ENCODE measurements at regions not wholly inside any gene's neighbourhood (a gene's known extent, or its start where the extent isn't known, plus 50 kb on each side); places are given as distances from the start of the nearest gene placed in this dataset.

DNA sequence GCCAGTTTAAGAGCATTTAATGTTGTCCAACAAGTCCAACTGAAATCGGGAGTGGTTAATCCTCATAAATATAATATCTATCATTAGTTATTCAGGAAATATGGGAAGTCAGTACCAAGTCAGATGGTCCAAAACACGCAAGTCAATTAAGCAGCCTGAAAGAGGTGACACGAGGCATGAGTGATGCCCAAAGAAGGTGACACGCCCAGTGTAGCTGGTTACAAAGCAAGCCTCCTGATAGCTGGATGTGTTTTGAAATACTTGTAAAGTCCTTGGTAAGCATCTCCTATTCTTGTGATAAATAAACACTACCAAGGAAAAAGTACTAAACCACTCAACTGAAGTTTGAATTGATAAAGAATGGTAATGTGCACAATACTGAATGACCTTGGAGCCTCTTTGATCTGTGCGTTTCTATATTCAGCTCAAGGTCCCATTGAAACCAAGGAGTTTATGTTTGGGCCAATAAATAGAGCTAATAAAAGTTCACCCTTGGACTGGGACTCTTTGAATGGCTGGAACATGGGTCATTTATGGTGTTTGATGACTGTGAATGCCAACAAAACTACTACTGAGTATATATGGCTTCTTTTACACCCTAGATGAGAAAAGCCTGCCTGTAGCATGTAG lies 93.2 kb upstream of the KLF3 start:
- no peak for TF ChIP-seq SOX6 (IDR thresholded peaks at IDR 0.05)
- 0 out of 2 replicates have a peak, but pooled peaks have one; percentile 26 for TF ChIP-seq SOX6 (CRISPR knock-in tag; IDR thresholded peaks at IDR 0.05)
- TF ChIP-seq HNF4A (CRISPR knock-in tag; IDR thresholded peaks at IDR 0.05), result 0 out of 2 replicates have a peak, but pooled peaks have one; percentile 9
- no peak for TF ChIP-seq ZUFSP (CRISPR knock-in tag; IDR thresholded peaks at IDR 0.05; ENCODE audit: borderline replicate concordance)
- no peak for TF ChIP-seq ZNF557 (CRISPR knock-in tag; IDR thresholded peaks at IDR 0.05)
- Histone ChIP-seq H3K27ac (ENCODE audit: extremely low read length, insufficient read depth, low read length) (no peak overlapping the region), H3K79me2 (ENCODE audit: insufficient read depth, low read length) (no peaks in the 10 kb centered on the region), H3K27me3 (ENCODE audit: control insufficient read depth in 1 of 2, insufficient read depth in 2 of 2, low read length in 2 of 2) (no peaks in the 10 kb centered on the region), H3K4me2 (ENCODE audit: low read depth, low read length) (no peak overlapping the region), H3K4me3 (replicated peaks in 1 of 3; ENCODE audit: insufficient read depth in 1 of 3, low read depth in 2 of 3, low read length in 3 of 3) (no peak overlapping the region), H3K9ac (ENCODE audit: insufficient read depth, low read depth, low read length) (no peak overlapping the region), H3K36me3 (replicated peaks in 1 of 2; ENCODE audit: control insufficient read depth in 1 of 2, insufficient read depth in 2 of 2, low read length in 2 of 2) (no peaks in the 10 kb centered on the region), H3K9me3 (ENCODE audit: low read length) (peaks cover 6% of the 10 kb centered on the region), H4K20me1 (ENCODE audit: insufficient read depth, low read length) (no peaks in the 10 kb centered on the region), H2AFZ (ENCODE audit: low read length) (no peak overlapping the region), H3K4me1 (ENCODE audit: insufficient read depth, low read length) (peaks cover 26% of the 10 kb centered on the region)
- 53% methylated on average over 5 of the region's 5 CpGs for WGBS (ENCODE audit: low lambda C conversion rate)
- POLR2A ChIA-PET, result interaction anchor here (1.0 kb wide), 1 partner anchor 94 kb away, joined by 6 read pairs; no protein-coding TSS in a partner anchor
- intact Hi-C loops (cut with micrococcal nuclease; ENCODE audit: unreplicated experiment) (no loop called here), in situ Hi-C loops (cut with HindIII; ENCODE audit: extremely low pct_ligation_motif_present, low pct_unique_long_range_greater_than_20kb) (no loop called here)
- DNase-seq (ENCODE audit: low spot score), result peak; percentile 19
- FAIRE-seq, result no peak
- no TSS peak for BruUV-seq (replicated peaks)
- CTCF ChIA-PET (ENCODE audit: low intra/inter-chr PET ratio, low total read pairs), result no interaction called here
- ATAC-seq, result no peak

DNA sequence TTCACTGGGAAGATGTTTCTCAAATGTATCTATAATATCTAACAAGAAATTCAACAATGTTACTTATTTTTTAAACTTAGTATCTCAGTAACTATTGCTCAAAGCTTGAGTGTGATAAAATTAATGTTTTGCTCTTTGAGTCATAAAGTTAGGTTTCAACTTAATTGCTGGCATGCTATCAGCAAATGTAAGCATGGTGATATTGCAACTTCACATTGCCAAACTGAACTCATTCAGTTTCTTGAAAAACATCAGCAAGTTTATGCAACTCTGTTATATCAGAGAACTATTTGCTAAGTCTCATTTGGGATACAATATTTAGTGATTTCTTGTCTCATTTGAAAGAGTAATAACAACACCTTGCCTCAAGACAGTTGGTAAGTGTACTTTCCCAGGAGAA lies 91.2 kb upstream of the KLF3 start:
- no peaks in the 10 kb centered on the region for H3K79me2 ChIP-seq (ENCODE audit: insufficient read depth, low read length)
- no peak overlapping the region for H3K4me3 ChIP-seq (replicated peaks in 1 of 3; ENCODE audit: insufficient read depth in 1 of 3, low read depth in 2 of 3, low read length in 3 of 3)
- in situ Hi-C loops (cut with HindIII; ENCODE audit: extremely low pct_ligation_motif_present, low pct_unique_long_range_greater_than_20kb) (no loop called here), intact Hi-C loops (cut with micrococcal nuclease; ENCODE audit: unreplicated experiment) (no loop called here)
- no peak overlapping the region for H3K9ac ChIP-seq (ENCODE audit: insufficient read depth, low read depth, low read length)
- H3K27me3 ChIP-seq (ENCODE audit: control insufficient read depth in 1 of 2, insufficient read depth in 2 of 2, low read length in 2 of 2), result no peaks in the 10 kb centered on the region
- ChIA-PET POLR2A (no interaction called here), CTCF (ENCODE audit: low intra/inter-chr PET ratio, low total read pairs) (no interaction called here)
- ATAC-seq (no peak), FAIRE-seq (no peak), DNase-seq (ENCODE audit: low spot score) (no peak)
- H4K20me1 ChIP-seq (ENCODE audit: insufficient read depth, low read length), result no peaks in the 10 kb centered on the region
- H2AFZ ChIP-seq (ENCODE audit: low read length), result no peak overlapping the region
- no peaks in the 10 kb centered on the region for H3K36me3 ChIP-seq (replicated peaks in 1 of 2; ENCODE audit: control insufficient read depth in 1 of 2, insufficient read depth in 2 of 2, low read length in 2 of 2)
- H3K9me3 ChIP-seq (ENCODE audit: low read length), result peaks cover 6% of the 10 kb centered on the region
- BruUV-seq (replicated peaks), result no TSS peak
- H3K4me2 ChIP-seq (ENCODE audit: low read depth, low read length), result no peak overlapping the region
- H3K27ac ChIP-seq (ENCODE audit: extremely low read length, insufficient read depth, low read length), result no peak overlapping the region
- peaks cover 14% of the 10 kb centered on the region for H3K4me1 ChIP-seq (ENCODE audit: insufficient read depth, low read length)
- no peak for TF ChIP-seq ZNF782 (CRISPR knock-in tag; IDR thresholded peaks at IDR 0.05; ENCODE audit: borderline replicate concordance)
- TF ChIP-seq, protein P1, sequence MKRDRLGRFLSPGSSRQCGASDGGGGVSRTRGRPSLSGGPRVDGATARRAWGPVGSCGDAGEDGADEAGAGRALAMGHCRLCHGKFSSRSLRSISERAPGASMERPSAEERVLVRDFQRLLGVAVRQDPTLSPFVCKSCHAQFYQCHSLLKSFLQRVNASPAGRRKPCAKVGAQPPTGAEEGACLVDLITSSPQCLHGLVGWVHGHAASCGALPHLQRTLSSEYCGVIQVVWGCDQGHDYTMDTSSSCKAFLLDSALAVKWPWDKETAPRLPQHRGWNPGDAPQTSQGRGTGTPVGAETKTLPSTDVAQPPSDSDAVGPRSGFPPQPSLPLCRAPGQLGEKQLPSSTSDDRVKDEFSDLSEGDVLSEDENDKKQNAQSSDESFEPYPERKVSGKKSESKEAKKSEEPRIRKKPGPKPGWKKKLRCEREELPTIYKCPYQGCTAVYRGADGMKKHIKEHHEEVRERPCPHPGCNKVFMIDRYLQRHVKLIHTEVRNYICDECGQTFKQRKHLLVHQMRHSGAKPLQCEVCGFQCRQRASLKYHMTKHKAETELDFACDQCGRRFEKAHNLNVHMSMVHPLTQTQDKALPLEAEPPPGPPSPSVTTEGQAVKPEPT (CRISPR knock-in tag; IDR thresholded peaks at IDR 0.05; ENCODE audit: low read depth), result no peak
- TF ChIP-seq GLI4 (CRISPR knock-in tag; IDR thresholded peaks at IDR 0.05; ENCODE audit: borderline replicate concordance), result no peak
